ENCODE measurements at regions not wholly inside any gene's neighbourhood (a gene's known extent, or its start where the extent isn't known, plus 50 kb on each side); places are given as distances from the start of the nearest gene placed in this dataset.
A peak's percentile ranks its signal among the peaks of the same experiment; 100 is the strongest.
"Not testable (repeated sequence)": the region's sequence is repeated elsewhere in the genome, so short reads cannot be mapped to it uniquely, and the experiment has no call there.

GRCh38 chr6:26720663-26721218, 61.2 kb upstream of the ZNF322 start:
- not testable (repeated sequence) for DNase-seq

GRCh38 chr6:26730019-26730766, 70.6 kb upstream of the ZNF322 start:
- not testable (repeated sequence) for DNase-seq

- DNase-seq = not testable (repeated sequence)
Observed at GRCh38 chr6:26734776-26735472, 75.4 kb upstream of the ZNF322 start.

- DNase-seq = no peak
Observed at GRCh38 chr6:26739811-26740210, 80.3 kb upstream of the ZNF322 start.

- peak; percentile 79 for DNase-seq
Observed at GRCh38 chr6:26743157-26743821, 83.7 kb upstream of the ZNF322 start.

- DNase-seq = no peak
Observed at GRCh38 chr6:26743941-26744699, 84.6 kb upstream of the ZNF322 start.

- DNase-seq = not testable (repeated sequence)
Observed at GRCh38 chr6:26744837-26745282, 85.3 kb upstream of the ZNF322 start.

- not testable (repeated sequence) for DNase-seq
Observed at GRCh38 chr6:26745964-26746363, 86.4 kb upstream of the ZNF322 start.

GRCh38 chr6:26749126-26749758, 89.7 kb upstream of the ZNF322 start:
- not testable (repeated sequence) for DNase-seq

- not testable (repeated sequence) for DNase-seq
Observed at GRCh38 chr6:26749759-26750126, 90.2 kb upstream of the ZNF322 start.

- DNase-seq = no peak
Observed at GRCh38 chr6:26754212-26754611, 94.7 kb upstream of the ZNF322 start.

GRCh38 chr6:26754801-26755200, 95.3 kb upstream of the ZNF322 start:
- DNase-seq = not testable (repeated sequence)

GRCh38 chr6:26756067-26756805, 96.7 kb upstream of the ZNF322 start:
- not testable (repeated sequence) for DNase-seq

- not testable (repeated sequence) for DNase-seq
Observed at GRCh38 chr6:26766203-26766902, 106.8 kb upstream of the ZNF322 start.

- not testable (repeated sequence) for DNase-seq
Observed at GRCh38 chr6:26770941-26771666, 111.6 kb upstream of the ZNF322 start.

- not testable (repeated sequence) for DNase-seq
Observed at GRCh38 chr6:26773414-26773813, 113.9 kb upstream of the ZNF322 start.

- DNase-seq = not testable (repeated sequence)
Observed at GRCh38 chr6:26780563-26780962, 121.0 kb upstream of the ZNF322 start.

- not testable (repeated sequence) for DNase-seq
Observed at GRCh38 chr6:26795474-26796307, 136.1 kb upstream of the ZNF322 start.

Data from fibroblast of upper back skin (primary cell).